ENCODE measurements at regions not wholly inside any gene's neighbourhood (a gene's known extent, or its start where the extent isn't known, plus 50 kb on each side); places are given as distances from the start of the nearest gene placed in this dataset.

DNA sequence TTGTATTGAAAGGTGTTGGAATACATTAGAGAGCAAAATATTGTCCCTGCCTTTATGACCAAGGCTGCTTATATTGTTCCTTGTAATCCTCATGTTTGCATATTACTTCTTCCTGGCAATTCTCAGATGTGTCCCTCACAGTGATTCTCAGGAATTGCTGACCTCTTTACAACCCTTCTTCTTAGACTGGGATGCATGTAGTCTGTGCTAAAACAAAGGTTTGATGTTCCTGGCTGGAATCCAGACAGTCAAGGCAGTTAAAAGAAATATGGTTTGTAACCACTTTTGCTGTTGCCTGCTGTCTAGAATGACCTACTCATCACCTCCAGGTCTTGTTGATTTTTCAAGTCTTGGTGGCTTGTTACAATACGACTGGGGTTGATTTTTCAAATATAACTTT is 367.6 kb downstream of the HGF start:
- no peak overlapping the region for H3K14ac ChIP-seq (ENCODE audit: insufficient read length)
- no peak overlapping the region for H3K18ac ChIP-seq (ENCODE audit: extremely low read depth, low read length)
- no peak overlapping the region for H3K23ac ChIP-seq (ENCODE audit: insufficient read length)
- H4K91ac ChIP-seq (replicated peaks; ENCODE audit: insufficient read length, low read length), result no peak overlapping the region
- no peak overlapping the region for H3K4me3 ChIP-seq (ENCODE audit: extremely low read depth in 1 of 4, insufficient read depth in 2 of 4, low read depth in 3 of 4, low read length in 4 of 4)
- no peak overlapping the region for H3K9ac ChIP-seq (replicated peaks in 1 of 4; ENCODE audit: extremely low read depth in 1 of 4, low read depth in 3 of 4, low read length in 3 of 4)
- no peak for DNase-seq (ENCODE audit: low read depth in 1 of 2, low spot score in 2 of 2)
- no peak overlapping the region for H2BK5ac ChIP-seq (ENCODE audit: low read depth, low read length)
- H3K79me1 ChIP-seq (ENCODE audit: low read depth, low read length), result no peaks in the 10 kb centered on the region
- no peak overlapping the region for H2BK20ac ChIP-seq (ENCODE audit: low read length)
- H2BK12ac ChIP-seq (ENCODE audit: low read depth, low read length), result no peak overlapping the region
- no peaks in the 10 kb centered on the region for H3K23me2 ChIP-seq (ENCODE audit: low read depth, low read length)
- H3K4me2 ChIP-seq (ENCODE audit: insufficient read depth in 1 of 2, low read depth in 2 of 2, low read length in 2 of 2), result no peak overlapping the region
- no peak overlapping the region for H2AK5ac ChIP-seq (ENCODE audit: low read depth, low read length)
- FAIRE-seq, result peak; percentile 7
- H3K79me2 ChIP-seq (ENCODE audit: control insufficient read depth in 1 of 2, insufficient read depth in 2 of 2, low read length in 2 of 2), result no peaks in the 10 kb centered on the region
- no peaks in the 10 kb centered on the region for H4K20me1 ChIP-seq (replicated peaks in 1 of 2; ENCODE audit: control insufficient read depth in 1 of 2, insufficient read depth in 2 of 2, low read length in 2 of 2)
- CTCF ChIA-PET (ENCODE audit: partially characterized antibody), result no interaction called here
- H2BK15ac ChIP-seq (ENCODE audit: low read length), result no peak overlapping the region
- no peak overlapping the region for H2AFZ ChIP-seq (ENCODE audit: low read length)
- H4K8ac ChIP-seq (ENCODE audit: extremely low read depth, insufficient read depth, low read length), result no peak overlapping the region
- no peak overlapping the region for H3K27ac ChIP-seq (ENCODE audit: low read depth, low read length)
- POLR2A ChIA-PET (ENCODE audit: partially characterized antibody), result no interaction called here
- no peak overlapping the region for H3K56ac ChIP-seq (replicated peaks; ENCODE audit: insufficient read length, low read depth, low read length)
- H3K9me3 ChIP-seq (ENCODE audit: insufficient read depth in 2 of 2, low read depth in 1 of 2, low read length in 1 of 2), result peaks cover 16 to 17% of the 10 kb centered on the region in 2 experiments
- no peaks in the 10 kb centered on the region; a peak in 1 of 8 replicates for H3K36me3 ChIP-seq (ENCODE audit: control insufficient read depth in 2 of 4, insufficient read depth in 4 of 4, low read length in 3 of 4)
- 84% methylated on average over 1 of the region's 1 CpG; no CpG with 5 or more reads in 1 of the 2 experiments for WGBS, 2 experiments (ENCODE audit: extremely low coverage in 1 of 2, insufficient coverage in 1 of 2, insufficient read length in 1 of 2, insufficient replicate concordance in 2 of 2, low coverage in 1 of 2, low lambda C conversion rate in 2 of 2, missing lambda C conversion rate in 1 of 2)
- no peak overlapping the region for H3K4ac ChIP-seq (replicated peaks; ENCODE audit: insufficient read length, low read depth, low read length)
- H3K4me1 ChIP-seq (replicated peaks in 1 of 4; ENCODE audit: control insufficient read depth in 3 of 4, insufficient read depth in 4 of 4, low read length in 3 of 4), result no peaks in the 10 kb centered on the region; a peak in 1 of 7 replicates
- H4K5ac ChIP-seq (ENCODE audit: insufficient read length, low read depth, low read length), result no peak overlapping the region
- H2BK120ac ChIP-seq (replicated peaks; ENCODE audit: low read depth, low read length), result no peak overlapping the region
- H3K27me3 ChIP-seq (replicated peaks in 1 of 4; ENCODE audit: control insufficient read depth in 3 of 4, extremely low read depth in 1 of 4, insufficient read depth in 3 of 4, low read length in 3 of 4), result no peaks in the 10 kb centered on the region
- no peak for TF ChIP-seq SIN3A (conservative IDR thresholded peaks at IDR 0.05 in 1 of 2, IDR thresholded peaks at IDR 0.05 in 1 of 2; ENCODE audit: low read depth in 1 of 2, low read length in 2 of 2)
- no peak for TF ChIP-seq BACH1 (IDR thresholded peaks at IDR 0.05; ENCODE audit: low read length)
- no peak for TF ChIP-seq TEAD4 (IDR thresholded peaks at IDR 0.05; ENCODE audit: low read depth, low read length)
- no peak for TF ChIP-seq TCF12 (IDR thresholded peaks at IDR 0.05; ENCODE audit: low read depth, low read length)
- TF ChIP-seq CREB1 (IDR thresholded peaks at IDR 0.05), result no peak
- TF ChIP-seq JUN (IDR thresholded peaks at IDR 0.05; ENCODE audit: low read depth, low read length), result no peak
- TF ChIP-seq SAP30 (IDR thresholded peaks at IDR 0.05; ENCODE audit: insufficient read depth, insufficient replicate concordance, low read length), result no peak
- TF ChIP-seq RBBP5 (IDR thresholded peaks at IDR 0.05; ENCODE audit: borderline replicate concordance, low read depth, low read length), result no peak
- no peak for TF ChIP-seq E2F6 (IDR thresholded peaks at IDR 0.05)
- TF ChIP-seq TAF7 (optimal IDR thresholded peaks at IDR 0.05; ENCODE audit: borderline replicate concordance, low read depth, low read length), result no peak
- no peak for TF ChIP-seq CTCF (IDR thresholded peaks at IDR 0.05; ENCODE audit: control extremely low read depth in 1 of 3, insufficient read depth in 1 of 3, low read depth in 1 of 3, low read length in 3 of 3)
- no peak for TF ChIP-seq RXRA (IDR thresholded peaks at IDR 0.05; ENCODE audit: insufficient read depth, low read depth, low read length)
